HS-5 (cell line): ENCODE measurements at regions not wholly inside any gene's neighbourhood (a gene's known extent, or its start where the extent isn't known, plus 50 kb on each side); places are given as distances from the start of the nearest gene placed in this dataset.
A peak's percentile ranks its signal among the peaks of the same experiment; 100 is the strongest.

Experiments used
- DNase-seq: peaks from one replicate; pipeline ENCODE4 v3.0.0-alpha.2; 2012; ENCODE audit warnings: low read depth

- no peak for DNase-seq
Observed at GRCh38 chr19:34305221-34306083, 51.1 kb downstream of the GARRE1 start.

GRCh38 chr19:34306213-34306661 is 51.9 kb downstream of the GARRE1 start:
- no peak for DNase-seq

GRCh38 chr19:34306824-34307223 is 52.5 kb downstream of the GARRE1 start:
- DNase-seq, result no peak

GRCh38 chr19:34308381-34309367 is 54.3 kb downstream of the GARRE1 start:
- no peak for DNase-seq

GRCh38 chr19:34309368-34310138 is 55.2 kb downstream of the GARRE1 start:
- no peak for DNase-seq

GRCh38 chr19:34310494-34310981 is 54.5 kb upstream of the GPI start:
- no peak for DNase-seq

- DNase-seq, result peak; percentile 76
Observed at GRCh38 chr19:34313188-34313587, 51.8 kb upstream of the GPI start.

- no peak for DNase-seq
Observed at GRCh38 chr19:34314437-34315313, 50.3 kb upstream of the GPI start.
